ENCODE measurements at regions not wholly inside any gene's neighbourhood (a gene's known extent, or its start where the extent isn't known, plus 50 kb on each side); places are given as distances from the start of the nearest gene placed in this dataset.

DNA sequence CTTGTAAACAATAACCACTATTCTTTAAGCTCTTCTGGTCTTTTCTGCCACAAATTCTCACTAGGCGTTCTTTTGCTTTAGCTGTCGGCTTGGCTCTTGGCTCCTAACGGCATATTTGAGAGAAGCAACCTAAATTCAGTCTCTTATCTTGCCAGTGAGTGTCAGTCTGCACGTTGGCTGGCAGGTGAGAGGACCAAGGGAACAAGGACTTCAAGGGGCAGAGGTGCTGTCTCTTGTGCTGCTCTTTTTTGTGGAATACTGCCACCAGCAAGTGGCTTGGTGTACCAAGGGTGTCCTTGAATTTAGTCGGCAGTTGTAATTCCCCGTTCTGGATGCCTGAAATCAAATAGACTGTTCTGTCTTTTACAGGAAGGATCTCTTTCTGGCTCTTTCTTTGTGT is 77.8 kb upstream of the SLC4A4 start:
- no peak for TF ChIP-seq SUZ12 (IDR thresholded peaks at IDR 0.05; ENCODE audit: extremely low read depth, insufficient read depth, insufficient read length)
- no peak for TF ChIP-seq YY1 (IDR thresholded peaks at IDR 0.05; ENCODE audit: insufficient read depth, insufficient read length)
- no peak for TF ChIP-seq ZNF274 (IDR thresholded peaks at IDR 0.05; ENCODE audit: low read depth, low read length)

Measured in NT2/D1 (cell line).